Activated T-cell treated with anti-CD3 and anti-CD28 coated beads, Interleukin-2, amount 50 U/mL, for 1 hour (primary cell): ENCODE measurements at regions not wholly inside any gene's neighbourhood (a gene's known extent, or its start where the extent isn't known, plus 50 kb on each side); places are given as distances from the start of the nearest gene placed in this dataset.
"Not testable (repeated sequence)": the region's sequence is repeated elsewhere in the genome, so short reads cannot be mapped to it uniquely, and the experiment has no call there.

Source experiments
- DNase-seq: peaks from one replicate; pipeline ENCODE4 v3.0.0-alpha.2; 2020

DNA sequence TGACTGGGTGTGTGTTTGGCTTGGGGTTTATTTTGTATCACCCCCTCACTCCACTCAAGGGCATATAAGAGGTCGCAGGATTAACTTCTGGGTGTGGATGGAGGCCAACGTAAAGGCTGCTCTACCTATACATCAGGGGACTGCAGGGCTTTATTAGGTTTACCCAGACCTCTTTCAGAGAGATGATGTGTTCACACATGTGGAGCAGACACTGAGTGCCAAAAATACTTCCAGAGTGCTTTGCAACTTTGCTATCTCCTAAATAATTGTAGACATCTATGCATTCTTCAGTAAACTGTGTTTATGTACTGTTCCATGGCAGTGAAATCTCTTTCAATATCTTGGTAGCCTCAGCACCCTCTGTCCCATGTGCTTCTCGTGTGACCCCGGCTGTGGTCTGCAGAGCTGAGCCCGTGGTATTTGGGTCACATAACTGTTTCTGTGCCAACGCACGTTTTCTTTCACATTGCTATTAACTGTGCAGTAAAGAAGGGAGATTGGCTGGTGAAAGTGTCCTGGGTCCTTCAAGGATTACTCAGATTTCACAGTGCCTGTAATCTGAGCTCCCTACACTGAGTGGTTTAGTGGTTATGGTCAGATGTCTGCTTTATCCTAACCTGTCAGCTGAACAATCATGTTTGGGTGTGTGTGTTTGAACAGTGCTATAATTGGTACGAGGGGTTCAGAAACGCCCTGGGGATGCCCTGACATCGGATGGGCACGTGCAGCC is 208.1 kb downstream of the VAPA start:
- DNase-seq, result no peak

DNA sequence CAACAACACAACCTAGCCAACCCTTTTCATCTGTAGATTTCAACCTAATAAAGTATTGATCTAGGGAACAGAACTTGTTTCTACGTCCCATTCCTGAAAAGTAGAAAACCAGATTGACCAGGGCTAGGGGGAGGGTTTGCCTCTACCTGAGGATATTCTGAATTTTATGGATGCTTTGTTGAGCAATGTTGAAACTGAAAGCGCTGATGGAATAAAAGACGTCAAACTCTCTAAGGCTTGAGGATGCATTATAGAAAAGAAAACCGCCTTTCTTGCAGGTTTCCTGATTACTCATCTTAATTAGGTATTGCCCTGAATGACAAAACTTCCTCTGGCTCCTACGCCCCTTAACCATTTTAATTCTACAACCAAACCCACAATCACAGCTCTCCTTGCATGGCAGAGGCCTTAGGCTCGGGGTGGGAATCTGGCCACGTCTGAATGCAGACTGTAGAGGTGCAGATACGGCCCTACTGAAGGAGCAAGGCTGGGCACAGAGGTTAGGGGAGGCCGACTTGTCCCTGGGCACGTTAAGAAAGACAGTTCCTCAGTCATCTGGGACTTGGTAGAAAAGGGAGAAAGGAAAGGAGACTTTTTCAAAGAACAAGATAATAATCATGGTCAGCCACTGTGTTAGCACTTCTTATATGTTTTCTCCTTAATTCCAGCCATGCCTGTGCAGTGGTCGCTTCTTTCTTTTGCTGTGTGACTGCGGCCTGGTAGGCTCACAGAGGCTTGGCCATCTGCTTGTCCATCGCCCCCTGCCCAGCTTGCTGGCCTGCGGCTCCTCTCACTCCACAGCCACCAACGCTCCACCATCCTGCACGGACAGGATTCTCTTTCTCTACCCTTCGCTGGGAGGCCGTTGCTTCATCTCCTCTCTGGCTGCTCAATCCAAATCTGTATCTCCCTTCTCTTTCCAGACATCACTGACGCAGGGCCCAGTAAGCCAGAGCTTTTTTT is 209.5 kb downstream of the VAPA start:
- DNase-seq, result no peak

- DNase-seq, result no peak
Observed at GRCh38 chr18:10124071-10124470, 210.3 kb downstream of the VAPA start.

DNA sequence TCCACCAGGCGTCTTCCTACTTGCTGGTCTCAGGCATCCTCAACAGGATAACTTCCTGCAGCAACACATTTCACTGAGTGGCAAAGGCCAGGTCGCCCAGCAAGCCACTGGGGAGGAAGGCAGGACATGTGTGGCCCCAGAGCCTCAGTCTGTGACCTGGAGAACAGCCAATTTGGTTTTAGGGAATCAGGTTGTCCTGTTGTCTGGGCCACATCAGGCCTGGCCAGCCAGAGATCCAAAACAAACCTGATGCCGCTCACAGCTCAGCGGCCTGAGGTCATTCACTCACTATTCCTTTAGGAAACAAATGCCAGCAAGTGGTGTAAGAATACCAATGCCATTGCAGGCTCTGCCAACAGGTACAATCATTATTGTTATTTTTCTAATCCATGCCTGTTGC is 210.7 kb downstream of the VAPA start:
- no peak for DNase-seq

GRCh38 chr18:10124967-10125366 is 211.2 kb downstream of the VAPA start:
- no peak for DNase-seq

DNA sequence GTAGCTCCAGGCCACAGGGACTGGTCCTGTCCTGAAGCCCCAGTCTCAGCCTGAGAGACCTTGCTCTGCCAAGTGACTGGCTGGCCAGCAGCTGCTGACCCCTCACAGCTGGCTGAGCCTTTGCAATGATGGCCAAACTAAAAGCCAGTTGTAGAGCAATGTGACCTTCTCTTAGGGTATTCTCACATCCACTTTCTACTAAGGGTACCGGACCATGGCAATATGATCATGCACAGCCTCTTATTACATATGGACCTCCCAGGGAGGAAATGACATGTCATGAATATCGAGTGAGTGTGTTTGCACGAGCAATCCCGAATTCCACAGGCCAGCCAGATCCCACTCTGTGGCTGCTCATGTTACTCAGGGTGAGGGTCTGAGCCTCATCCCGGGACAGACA is 213.9 kb downstream of the VAPA start:
- no peak for DNase-seq

DNA sequence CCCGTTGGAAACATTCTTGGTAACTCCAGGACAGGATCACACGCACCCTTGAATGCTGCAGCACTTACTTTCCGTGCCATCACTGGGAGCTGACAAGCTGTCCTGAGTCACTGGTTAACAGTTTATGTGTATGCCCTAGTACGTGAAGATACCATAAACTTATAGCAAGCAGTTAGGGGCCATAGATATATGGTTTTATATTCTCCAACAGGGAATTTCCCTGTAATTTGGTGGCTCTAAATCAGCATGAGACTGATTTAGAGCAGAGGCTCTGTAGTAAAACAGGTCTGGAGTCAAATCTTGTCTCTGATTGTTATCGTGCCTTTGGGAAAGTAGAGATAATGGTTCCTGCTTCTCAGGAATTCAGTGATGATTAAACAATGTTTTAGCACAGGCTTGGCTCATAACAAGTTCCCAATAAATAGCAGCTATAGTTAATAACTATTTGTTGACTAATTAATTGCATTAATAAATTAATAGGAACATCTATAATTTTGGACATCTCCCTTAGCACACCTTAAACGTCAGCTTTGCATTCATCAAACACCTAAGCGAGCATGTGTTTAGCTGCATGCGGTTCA is 215.2 kb downstream of the VAPA start:
- no peak for DNase-seq

DNA sequence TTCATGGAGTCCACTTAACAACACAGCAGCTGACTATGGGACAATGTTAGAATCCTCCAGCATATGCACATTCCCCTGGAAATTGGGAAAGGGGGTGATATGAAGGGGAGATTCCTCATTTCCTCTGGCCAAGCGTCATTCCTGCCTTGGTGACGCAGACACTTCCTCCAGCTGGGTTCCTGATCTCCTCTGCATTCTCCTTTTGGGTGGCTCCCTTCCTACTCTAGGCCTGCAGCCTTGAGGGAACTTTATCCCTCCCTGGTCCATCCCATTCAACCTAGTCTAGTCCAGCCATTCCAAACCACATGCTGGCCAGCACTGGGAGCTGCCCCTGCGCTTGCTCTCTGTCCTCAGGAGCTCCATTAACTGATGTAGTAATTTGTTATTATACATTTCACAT is 216.8 kb downstream of the VAPA start:
- DNase-seq, result no peak

- no peak for DNase-seq
Observed at GRCh38 chr18:10131081-10131459, 217.3 kb downstream of the VAPA start.

DNA sequence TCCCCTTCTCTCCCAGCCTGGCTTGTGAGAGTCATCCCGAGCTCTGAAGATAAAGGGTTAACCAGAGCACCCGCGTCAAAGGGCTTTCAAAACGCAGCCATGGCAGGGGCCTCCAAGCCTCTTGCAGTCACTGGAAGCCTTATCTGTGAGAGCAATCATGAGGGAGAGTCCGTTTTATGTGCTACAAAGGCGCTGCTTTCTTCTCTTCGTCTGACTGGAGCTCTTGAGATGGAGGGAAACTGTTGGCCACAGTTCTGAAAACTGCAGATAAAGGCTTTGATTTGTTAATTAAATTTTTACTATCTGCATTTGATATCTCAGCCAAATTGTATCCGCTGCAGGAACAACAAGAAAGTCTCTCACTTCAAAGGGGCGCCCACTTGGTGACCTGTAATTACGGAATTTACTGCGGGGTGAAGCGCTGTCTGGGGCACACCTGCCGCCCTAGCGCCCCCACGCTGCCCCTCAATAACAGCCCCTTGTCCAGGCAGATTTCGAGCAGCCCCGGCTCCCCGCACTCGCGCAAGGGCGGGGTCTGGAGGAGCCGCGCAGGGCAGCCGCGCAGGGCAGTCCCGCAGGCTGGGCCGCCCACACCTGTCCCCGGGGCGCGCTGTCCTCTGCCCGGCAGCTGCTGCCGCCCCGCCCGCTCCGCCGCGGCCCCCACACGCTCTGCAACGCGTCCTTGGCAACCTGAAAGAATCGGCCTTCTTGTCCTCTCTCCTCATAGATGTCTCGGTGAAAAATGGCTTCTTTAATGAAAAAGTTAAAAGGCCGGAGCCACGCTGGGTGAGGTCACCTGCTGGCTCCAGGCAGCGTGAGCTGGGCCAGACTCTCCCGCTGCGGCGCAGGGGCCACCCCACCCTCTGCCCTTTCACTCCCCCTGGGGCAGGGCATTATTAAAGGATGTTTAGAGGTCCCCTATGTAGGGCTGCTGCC is 217.9 kb downstream of the VAPA start:
- DNase-seq, result no peak

DNA sequence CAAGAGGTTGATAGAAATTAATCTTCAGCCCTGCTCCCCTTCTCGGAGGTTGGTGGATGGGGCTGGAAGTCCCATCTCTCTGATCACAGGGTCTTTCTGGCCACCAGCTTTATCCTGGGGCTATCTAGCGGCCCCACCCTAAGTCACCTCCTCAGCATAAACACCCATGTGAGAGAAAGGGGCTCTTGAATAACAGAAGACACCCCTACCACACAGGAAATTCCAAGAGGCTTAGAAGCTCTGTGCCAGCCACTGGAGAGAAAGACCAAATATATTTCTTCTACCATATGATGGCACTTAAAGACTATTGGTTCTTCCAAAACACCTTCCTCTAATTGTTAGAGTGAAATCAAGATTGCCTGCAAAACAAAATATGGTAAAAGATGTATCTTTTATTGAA is 219.7 kb downstream of the VAPA start:
- no peak for DNase-seq

GRCh38 chr18:10134204-10134603 is 220.4 kb downstream of the VAPA start:
- DNase-seq, result no peak

GRCh38 chr18:10134749-10135148 is 220.9 kb downstream of the VAPA start:
- not testable (repeated sequence) for DNase-seq

DNA sequence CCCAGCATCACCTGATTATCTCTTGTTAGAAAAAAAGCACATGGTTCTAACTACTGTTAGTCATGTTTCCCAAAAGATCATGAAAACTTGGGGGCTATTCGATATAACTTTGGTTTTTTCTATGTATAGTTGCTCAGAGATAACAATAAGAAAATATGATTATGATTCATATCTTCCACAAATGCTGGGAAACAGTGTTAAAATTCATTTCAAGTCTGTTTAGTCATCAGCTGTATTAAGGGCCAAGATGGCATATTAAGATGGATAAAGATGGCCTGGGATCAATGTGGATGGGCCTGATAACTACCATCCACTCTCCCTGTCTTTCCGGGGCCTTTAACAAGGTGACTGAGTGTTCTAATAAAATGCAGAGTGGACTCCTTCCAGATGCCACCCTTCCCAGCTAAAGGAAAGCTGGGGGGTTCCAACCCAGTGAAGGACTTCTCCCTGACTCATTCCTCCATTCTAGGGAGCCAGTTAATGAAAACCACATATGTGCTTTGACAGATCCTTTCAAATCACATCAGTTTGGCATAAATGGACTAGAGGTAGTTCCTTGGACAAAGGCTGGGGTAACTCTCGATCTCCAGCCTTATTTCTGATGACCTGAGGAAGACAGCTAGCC is 221.6 kb downstream of the VAPA start:
- DNase-seq, result no peak

DNA sequence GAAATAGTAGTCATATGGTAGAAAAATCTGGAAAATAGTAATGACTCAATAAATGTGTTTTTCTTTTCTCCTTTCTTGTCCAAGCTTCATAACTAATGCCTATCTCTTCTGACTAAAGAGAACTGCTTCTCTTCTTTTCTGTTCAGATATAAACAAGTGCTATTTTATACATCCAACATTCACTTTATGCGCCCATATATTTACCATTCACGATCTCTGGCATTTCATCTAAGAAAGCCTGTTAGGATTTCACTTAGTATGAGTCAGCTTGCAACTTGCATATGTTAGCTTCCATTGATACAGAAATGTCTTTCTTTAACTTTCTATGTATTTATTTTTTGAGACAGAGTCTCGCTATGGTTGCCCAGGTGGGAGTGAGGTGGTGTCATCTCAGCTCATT is 224.9 kb downstream of the VAPA start:
- no peak for DNase-seq

- DNase-seq, result no peak
Observed at GRCh38 chr18:10139783-10140410, 226.1 kb downstream of the VAPA start.

- no peak for DNase-seq
Observed at GRCh38 chr18:10140461-10141282, 226.9 kb downstream of the VAPA start.

DNA sequence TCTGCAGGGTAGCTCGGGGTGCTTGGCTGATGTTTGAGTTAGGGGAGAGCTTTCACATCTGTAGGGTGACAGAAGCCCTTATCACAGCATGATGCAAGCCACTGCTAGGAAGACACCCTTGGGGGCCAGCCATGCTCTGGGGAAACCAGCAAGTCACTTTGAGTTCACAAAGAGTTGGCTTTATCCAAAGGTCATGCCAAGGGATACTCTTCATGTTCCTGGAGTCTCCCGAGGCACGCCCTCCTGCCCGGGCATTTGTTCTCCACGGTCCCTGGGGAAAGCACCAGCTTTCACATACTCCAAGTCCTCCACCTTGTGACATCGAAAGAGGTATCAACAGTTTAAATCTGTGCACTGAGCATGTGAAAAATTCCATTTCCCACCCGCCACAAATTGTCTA is 227.7 kb downstream of the VAPA start:
- no peak for DNase-seq

DNA sequence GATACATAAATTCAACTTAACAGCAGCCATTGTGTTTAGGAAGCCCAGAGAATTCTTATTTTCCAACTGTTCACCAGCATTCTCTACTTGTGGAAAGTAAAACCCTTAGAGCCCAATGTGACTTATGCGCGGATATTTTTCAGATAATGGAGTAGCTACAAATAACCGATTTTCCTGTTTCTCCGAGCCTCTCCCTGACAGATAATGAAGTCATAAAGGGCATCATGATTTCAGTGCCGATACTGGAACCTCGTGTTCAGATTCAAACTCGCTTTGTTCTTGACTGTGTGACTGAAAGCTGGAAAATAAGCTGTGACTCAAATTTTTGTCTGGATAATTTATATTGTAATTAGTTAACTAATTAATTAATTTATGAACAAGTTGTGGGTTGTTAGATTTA is 228.2 kb downstream of the VAPA start:
- no peak for DNase-seq

DNA sequence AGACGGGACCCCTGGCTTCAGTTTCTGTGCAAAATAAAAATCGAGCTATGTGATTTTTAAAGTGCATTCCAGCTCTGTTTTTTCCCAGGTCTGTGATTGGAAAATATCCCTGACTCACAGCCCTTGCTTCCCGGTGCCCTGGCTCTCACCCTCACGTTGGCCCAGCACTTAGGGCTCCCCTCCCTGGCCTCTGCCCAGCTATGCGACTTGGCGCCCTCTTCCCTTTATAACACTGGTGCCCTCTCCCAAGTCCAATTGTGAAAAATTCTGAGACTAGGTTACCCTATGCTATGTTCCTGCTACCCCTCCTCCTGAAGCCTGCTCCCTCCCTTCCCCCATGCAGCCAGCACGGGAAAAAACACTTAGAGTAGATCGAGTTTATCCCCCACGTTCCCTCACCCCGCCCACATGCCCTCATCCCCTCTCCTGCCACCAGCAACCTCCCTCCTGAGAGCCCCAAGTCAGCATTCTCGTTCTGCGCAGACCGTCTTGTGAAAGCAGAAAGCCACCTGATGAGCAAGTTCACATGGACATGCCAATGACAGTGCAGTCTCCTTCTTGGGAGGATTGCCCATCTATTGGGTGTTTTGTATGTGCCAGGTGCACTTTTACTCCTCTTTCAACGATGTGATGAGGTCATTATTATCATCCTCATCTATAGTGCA is 228.8 kb downstream of the VAPA start:
- no peak for DNase-seq
